GM18870 (cell line): ENCODE measurements at regions not wholly inside any gene's neighbourhood (a gene's known extent, or its start where the extent isn't known, plus 50 kb on each side); places are given as distances from the start of the nearest gene placed in this dataset.

Experiments used
- ATAC-seq: cut with Tn5 transposase; IDR thresholded peaks from one replicate; pipeline ENCODE4 v1.9.1; 2021; ENCODE audit warnings: moderate library complexity; ENCODE audit not compliant: unreplicated experiment

DNA sequence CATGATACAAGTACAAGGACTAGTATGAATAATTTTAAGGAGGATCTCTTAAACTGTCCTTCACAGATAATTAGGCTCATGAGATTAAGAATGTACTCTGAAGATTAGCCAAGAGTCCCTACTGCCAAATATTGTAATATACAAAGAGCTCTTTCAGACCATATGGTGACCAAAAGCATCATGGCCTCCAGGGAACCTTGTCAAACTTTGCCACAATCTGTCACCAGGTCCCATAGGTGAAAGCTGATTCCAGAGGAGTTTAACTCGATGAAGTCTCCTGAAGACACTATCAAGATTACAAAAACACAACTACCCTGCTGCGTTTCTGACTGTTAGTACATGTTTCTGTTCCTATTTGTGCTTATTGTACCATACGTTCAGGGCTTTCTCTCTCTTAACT, 395.4 kb upstream of the ITGA1 start:
- ATAC-seq, result no peak

DNA sequence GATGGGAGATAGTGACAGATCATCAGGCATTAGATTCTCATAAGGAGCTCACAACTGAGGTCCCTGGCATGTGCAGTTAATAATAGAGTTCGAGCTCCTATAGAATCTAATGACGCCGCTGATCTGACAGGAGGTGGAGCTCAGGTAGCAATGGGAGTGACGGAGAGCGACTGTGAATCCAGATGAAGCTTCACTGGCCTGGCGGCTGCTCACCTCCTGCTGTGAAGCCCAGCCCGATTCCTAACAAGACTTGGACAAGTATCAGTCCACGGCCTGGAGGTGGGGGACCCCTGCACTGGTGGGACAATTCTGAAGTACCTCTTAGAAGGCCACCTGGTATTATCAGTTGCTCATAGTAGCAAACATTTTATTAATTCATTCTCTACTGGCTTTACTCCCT, 377.9 kb upstream of the ITGA1 start:
- no peak for ATAC-seq

DNA sequence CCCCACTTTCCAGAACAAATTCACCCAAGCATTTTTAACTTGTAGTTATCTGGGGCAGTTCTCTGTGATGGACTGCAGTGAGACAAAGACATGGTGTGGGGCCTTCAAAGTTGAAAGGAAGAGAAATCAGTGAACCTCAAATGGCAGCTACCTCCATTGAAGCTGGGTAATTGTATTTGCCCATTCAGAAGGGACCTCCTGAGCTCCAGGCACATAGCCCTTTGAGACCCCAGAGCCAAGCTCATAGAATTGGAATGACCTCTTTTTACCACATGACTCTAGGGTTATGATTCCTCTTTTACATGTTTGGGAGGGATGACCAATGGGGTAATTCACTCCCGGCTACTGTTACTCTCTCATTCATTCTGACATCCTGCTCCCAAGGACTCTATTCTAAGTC, 368.4 kb upstream of the ITGA1 start:
- no peak for ATAC-seq

DNA sequence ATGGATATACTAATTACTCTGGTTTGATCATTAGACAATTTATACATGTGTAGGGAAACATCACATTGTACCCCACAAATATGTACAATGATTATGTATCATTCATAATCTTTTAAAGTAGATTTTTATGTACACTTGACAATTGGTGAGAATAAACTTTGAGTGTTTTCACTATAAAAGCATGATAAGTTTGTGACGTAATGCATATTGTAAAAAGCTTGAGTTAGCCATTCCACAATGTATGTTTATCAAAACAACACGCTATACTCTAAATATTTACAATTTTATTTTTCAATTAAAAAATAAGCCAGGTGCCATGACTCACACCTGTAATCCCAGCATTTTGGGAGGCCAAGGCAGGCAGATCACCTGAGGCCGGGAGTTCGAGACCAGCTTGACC, 360.1 kb upstream of the ITGA1 start:
- ATAC-seq, result no peak

- no peak for ATAC-seq
Measured at GRCh38 chr5:52428977-52429489, 358.7 kb upstream of the ITGA1 start.

GRCh38 chr5:52441768-52442167, 345.9 kb upstream of the ITGA1 start:
- ATAC-seq, result no peak

DNA sequence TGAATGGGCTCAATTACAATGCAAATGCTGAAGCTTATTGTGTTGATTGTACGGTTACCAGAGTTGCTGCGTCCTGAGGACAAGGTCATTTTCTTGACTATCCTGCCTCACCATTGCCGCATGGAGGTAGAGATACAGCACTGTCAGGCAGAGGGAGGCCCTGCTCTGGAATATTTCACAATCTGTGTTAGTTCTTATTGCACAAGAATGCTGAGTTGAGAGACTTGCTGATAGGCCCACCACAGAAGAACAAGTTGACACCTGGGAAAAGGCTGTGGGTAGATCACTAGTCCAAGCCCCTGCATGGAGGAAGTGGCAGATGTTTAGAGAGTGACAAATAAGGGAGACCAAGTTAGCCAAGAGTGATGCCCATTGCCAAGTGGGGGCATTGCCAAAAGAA, 344.5 kb upstream of the ITGA1 start:
- ATAC-seq, result no peak

DNA sequence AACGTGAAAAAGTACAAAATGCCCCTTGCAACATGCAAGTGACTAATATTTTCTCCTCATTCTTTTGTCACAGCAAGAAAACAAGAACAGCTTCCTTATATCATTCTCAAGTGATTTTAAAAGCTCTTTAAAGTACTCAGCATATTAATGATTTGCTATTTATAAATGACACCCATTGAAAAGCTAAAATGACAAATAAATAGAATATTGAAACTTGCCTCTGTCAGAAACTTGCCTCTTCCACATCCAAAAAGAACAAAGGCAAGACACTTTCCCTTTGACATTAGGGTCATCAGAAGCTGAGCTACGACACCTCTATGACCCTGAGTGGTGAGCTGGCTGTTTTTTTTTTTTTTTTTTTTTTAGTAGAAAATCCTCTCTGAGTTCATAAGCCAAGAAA, 339.6 kb upstream of the ITGA1 start:
- no peak for ATAC-seq

DNA sequence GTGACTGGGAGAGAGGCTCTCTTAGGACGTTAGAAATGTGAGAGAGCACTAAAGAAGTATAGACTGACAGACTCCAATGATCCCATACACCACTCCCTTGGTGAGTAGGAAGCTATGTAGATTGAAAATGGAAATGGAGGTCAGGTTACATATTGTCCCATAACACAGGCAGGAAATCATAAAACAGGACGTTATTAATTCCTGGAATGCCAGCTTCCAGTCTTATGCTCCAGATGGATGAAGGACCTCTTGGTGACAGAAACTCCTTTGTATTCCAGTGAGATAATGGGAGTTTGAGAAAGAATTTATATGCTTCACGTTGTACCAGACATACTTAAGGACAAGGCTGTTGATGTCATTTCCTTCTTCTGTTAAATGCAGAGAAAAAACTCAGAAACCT, 338.2 kb upstream of the ITGA1 start:
- ATAC-seq, result no peak

DNA sequence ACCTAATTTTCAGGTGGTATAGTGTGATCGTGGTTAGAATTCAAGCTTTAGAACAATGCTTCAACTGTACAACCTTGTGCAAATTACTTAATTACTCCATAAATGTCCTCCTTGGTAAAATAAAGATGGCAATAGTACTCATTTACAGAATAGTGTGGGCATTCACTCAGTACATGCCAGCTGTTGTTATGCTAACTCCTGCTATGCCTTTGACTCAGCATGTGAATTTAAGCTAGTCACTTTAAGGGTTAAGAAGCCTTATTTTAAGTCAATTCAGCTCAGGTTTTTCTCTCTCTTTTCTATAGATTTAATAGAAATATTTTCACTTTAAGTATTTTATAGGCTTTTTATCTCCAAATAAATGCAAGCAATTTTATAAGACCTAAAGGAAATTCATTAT, 335.6 kb upstream of the ITGA1 start:
- no peak for ATAC-seq

DNA sequence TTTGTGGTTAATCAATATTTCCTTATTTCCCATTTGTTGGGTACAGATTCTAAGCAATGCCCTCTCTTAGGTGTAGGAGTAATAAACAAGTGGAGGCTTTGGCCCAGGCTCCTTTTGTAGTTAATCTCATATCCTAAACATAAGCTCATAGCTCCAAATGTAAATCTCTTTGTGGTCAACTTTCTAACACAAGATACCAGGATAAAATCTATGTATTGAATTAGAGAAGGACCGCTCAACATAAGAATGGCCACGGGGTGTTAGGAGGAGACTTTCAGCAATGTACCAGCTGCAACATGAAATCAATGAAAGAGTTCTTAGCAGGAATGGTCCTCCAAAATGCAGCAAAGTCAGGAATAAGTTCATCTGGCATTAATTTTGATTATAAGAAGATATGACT, 334.5 kb upstream of the ITGA1 start:
- no peak for ATAC-seq

DNA sequence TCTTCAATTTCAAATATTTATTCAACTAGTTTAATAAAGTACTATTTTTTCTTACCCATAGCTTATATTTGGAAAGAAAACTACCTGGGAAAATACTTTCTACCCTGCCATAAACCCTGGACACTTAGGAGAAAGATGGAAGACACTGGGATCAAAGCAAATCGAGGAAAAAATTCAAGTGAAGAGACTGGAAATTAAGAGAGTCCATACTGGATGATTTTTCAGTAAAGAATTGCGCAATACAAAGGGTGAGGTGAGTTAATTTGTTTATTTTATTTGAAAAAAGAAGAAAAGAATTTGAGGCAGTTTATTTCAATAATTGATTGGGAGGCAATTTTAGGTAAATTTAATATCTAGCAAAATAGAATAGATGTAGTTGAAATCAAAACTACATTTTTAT, 331.8 kb upstream of the ITGA1 start:
- no peak for ATAC-seq

DNA sequence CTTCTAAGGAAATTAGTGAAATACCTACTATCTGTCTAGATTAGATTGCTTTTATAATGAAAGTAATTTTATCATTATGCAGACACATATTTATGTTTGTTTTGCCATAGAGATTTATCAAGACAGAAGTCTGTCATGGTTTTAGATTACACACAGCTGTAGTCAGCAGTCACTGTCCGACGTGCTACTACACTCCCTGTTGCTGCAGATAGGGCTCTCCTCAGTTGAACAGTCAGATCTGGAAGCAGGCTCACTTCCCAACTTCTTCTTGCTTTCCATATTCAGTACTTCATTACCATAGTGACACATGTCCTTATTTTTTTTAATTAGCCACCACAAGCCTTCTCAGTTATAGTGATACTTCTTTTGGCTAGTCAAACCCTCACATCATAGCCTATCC, 329.9 kb upstream of the ITGA1 start:
- ATAC-seq, result no peak

GRCh38 chr5:52466113-52466512, 321.6 kb upstream of the ITGA1 start:
- ATAC-seq, result no peak

DNA sequence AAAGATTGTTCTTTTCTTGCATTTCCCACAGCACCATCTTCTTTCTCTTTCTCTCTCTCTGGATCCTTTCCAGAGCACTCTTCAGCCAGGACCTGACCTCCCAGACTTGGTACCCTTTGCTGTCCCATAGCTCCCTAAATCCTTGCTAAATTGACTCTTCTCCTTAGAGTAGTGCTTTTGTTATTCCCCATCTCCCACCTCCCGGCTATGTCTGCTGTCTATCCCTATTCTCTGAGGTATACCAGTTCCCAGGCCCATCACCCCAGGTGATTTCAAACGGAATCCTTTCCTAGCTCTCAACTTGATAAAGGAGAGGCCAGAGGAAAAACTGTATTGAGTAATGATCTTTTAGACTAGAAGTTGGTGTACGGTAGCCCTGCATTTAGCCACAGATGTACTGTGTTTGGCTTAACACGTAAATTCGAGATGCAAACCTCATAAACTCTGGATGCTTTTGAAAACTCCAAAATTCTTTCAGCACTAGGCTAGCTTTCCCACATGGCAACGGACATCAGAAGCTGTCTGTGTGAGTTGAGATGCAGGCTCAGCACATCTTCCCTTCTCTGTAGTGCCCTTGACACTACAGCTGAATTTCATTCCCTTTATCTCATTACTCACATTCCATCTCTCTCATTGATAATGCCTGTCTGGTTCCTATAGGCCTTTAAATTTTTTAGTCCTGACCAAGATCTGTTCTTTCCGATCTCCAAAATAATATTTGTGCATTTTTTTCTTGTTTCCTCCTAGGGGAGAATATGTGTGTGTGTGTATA, 320.8 kb upstream of the ITGA1 start:
- ATAC-seq, result no peak

DNA sequence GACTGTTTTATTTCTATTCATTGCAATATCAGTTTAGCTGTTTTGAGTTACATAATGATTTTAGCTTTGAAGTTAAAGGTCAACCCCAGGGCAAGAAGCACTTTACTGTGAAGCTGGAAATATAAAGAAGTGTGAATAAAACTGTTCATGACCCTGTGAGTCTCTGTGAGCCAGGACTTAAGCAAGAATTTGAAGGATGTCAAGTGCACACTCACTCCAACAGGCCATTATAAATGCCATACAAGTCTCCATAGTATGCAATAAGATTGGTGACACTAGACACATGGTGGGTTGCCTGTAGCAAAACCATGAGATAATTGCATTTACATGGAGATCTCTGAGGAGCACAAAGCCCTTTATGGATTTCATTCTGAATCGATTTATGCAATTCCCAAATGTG, 318.7 kb upstream of the ITGA1 start:
- no peak for ATAC-seq

GRCh38 chr5:52469420-52469819, 318.3 kb upstream of the ITGA1 start:
- ATAC-seq, result no peak

GRCh38 chr5:52469835-52470234, 317.9 kb upstream of the ITGA1 start:
- no peak for ATAC-seq

DNA sequence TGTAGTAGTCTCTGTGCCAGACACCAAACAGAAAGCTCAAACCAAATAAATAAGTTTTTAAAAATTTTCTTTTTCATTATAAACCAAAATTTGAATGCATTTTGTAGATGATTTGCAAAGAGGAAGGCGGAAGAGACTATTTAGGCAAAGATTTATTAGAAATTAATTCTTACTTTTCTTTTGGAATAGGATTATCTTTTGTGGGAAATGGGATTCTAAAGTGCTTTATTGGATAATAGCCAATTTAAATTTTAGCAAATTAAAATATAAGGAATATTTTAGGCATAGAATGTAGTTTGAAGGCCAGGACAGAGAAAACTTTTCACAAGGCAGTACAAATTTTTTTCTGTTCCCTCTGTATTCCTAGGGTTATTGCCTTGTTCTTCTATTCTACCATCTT, 311.4 kb upstream of the ITGA1 start:
- ATAC-seq, result no peak

DNA sequence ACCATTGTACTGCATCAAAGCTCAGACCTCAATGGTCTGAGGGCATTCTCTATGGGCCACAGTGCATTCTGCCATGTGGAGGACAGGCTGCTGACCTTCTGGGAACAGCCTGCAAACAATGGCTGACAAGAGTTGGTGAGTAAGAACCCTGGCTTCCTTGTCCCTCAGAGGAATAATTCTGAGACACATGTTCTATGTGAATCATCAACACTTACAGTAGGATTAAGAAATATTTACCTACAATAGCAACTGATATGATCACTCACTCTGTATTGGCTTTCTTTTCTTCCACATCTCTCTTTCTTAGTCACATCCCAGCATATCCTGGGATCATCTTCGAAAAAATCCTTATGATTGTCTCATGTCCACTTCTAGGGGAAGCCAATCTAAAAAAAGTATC, 306.5 kb upstream of the ITGA1 start:
- no peak for ATAC-seq

DNA sequence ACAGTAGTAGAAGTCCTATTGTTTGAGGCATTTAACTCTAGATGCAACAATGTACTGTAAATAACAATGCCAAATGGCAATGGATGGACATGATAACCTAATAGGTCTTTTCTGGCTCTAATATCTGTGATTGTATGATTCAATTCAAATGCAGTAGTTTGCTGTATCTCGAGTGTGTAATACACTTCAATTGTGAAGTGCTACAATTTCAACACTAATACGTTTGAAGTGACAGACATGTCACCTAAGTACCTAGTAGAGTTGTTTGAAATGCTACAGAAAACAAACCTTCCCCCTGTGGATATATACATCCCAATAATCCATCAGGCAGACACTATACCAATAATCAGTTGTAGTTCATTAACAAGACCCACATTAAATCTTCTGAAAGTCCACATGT, 305.9 kb upstream of the ITGA1 start:
- ATAC-seq, result no peak

DNA sequence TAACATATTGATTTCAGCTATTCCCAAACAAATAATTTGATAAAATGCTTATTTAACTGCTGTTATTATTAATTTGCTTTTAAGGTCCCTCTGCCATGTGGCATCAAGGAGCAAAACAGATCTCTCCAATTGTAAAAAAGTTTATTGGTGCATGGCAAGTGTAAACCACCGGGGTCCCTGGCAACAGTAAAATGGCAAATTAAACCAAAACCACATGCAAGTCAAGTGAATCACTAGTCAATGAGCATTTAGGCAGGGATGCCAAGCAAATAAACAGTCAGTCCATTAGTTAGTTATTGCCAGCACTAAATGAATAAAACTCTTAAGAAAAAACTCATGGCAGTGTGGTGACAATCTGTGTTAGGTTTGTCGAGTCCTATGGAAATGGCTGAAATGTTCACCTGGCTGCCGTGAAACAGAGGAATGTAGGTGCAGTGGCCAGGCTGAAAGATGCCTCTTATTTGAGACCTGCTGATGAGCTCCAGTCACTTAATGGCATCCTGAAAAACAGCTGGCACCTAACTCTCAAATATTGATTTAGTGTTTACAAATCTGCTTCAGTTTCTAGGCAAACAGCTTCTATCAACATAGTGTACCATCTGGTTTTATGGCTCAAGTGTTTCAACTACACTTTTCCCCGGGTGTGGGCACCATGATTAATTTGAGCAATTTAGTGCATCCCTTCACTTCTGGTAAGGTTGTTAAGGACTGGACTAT, 296.5 kb upstream of the ITGA1 start:
- ATAC-seq, result no peak

- ATAC-seq, result no peak
Measured at GRCh38 chr5:52491818-52492217, 295.9 kb upstream of the ITGA1 start.
